T47D (cell line): ENCODE measurements at regions not wholly inside any gene's neighbourhood (a gene's known extent, or its start where the extent isn't known, plus 50 kb on each side); places are given as distances from the start of the nearest gene placed in this dataset.
A peak's percentile ranks its signal among the peaks of the same experiment; 100 is the strongest.

Experiments
- DNase-seq, 2 experiments: peaks; one replicate each; pipeline versions ENCODE4 v3.0.0 to v3.0.0-alpha.2; 2011 to 2012; ENCODE audit warnings: low read depth in 1 of 2, low spot score in 1 of 2
- JUND ChIP-seq: IDR thresholded peaks from 2 replicates; pipeline ENCODE4 v1.6.1; 2012; ENCODE audit warnings: low read depth
- in situ Hi-C: cut with HindIII; loops from 2 replicates; pipeline ENCODE4 v1.10.0; 2016; ENCODE audit warnings: low sequenced_read_pairs, low pct_unique_long_range_greater_than_20kb

DNA sequence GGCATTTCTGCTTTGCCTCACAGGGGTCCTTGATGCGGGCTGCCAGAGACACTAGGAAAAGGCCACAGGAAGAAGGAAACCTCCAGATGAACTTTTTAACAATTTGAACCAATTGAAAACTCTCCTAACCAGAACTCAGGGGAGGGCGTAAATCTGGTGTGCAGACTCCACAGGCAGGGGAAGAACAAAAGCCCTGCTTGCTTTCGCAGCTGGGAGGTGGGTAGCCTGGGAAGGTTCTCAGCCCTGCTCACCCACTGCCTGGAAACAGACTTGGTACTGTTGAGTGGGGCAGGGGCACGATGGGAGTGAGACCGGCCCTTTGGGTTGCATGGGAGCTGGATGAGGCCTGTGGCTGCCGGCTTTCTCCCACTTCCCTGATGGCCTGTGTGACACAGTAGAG is 237.8 kb upstream of the TLE4 start:
- DNase-seq, result no peak
- TF ChIP-seq JUND, result no peak

DNA sequence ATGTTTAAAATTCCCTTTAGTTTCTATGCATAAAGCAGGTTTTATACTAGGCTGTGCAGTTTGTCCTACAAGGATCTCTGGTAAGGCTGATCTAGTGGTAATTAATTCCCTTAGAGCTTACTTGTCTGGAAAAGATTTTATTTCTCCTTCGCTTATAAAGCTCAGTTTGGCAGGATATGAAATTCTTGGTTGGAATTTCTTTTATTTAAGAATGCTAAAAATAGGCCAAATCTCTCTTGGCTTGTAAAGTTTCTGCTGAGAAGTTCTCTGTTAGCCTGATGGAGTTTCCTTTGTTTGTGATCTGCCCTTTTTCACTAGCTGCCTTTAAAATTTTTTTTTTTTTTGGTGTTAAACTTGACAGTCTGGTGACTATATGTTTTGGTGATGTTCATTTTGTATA is 237.1 kb upstream of the TLE4 start:
- no peak for TF ChIP-seq JUND
- in situ Hi-C loops, result no loop called here
- no peak for DNase-seq

More for the DNA sequence above, 237.8 kb upstream of the TLE4 start:
- in situ Hi-C loops, result no loop called here

DNA sequence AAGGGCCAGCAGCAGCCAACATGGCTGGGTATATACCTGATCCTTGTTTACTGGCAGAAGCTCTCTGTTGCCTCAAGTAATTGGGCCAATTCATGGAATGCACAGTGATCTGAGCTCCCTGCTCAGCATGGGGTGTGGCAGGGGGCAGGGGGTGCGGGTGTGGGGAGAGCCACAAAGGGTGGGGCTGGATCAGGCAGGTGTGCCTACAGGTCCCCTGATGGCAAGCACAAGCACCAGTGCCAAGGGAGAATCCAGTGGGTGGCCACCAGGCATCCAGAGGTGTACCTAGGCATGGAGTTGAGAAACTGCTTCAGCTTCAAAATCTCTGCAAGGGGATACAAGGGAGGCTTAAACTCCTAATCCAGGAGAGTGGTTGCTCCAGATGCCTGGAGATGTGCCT is 235.8 kb upstream of the TLE4 start:
- TF ChIP-seq JUND, result no peak
- in situ Hi-C loops, result no loop called here

DNA sequence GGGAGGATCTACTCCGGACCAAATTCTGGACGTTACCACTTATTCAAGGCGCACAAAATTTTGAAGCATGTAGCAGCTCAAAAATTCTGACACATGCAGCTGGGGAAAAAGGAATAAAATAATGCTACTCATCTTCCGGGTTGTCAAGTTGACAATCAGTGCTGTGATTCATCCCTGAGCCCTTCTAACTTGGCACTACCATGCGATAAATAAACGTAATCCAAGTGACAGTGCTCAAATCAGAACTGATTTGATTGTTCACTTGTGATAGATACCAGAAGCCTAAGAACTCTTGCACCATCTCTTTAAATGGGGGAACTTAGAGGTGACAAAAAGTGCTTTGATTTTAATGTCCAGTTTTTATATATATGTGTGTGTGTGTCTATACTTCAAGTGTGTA is 230.2 kb upstream of the TLE4 start:
- in situ Hi-C loops, result no loop called here
- no peak for DNase-seq

More for the DNA sequence above, 235.8 kb upstream of the TLE4 start:
- DNase-seq, result no peak

DNA sequence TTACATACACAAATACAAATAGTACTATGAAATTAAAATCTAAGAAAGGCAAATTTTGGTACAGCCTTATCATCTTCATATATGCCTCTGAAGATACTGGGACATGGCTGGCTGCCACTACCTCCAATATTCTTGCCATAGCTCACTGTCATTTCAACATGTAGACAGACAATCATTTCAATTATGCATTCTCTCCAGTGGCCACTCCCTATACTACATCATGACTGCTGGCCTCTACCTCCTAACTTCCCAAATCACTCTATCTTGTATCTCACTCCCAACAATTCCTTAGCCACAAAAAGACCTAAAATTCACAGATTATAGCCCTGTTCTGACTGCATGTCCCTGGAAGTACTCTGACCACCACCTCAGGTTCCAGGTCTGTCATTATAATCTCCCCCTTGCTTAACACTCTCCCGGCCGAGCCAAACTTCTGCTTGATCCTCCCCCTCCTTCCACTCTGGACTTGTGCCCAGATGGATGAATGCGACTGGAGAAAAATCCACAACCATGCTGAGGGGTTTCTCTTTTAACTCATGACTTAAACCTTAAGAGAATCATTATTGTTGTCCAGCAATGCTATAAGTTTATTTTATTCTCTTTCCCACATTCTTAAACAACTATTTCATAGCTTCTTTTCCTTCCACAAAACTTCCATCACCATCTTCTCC is 225.3 kb upstream of the TLE4 start:
- DNase-seq, result no peak
- TF ChIP-seq JUND, result no peak
- in situ Hi-C loops, result no loop called here

More for the DNA sequence above, 230.2 kb upstream of the TLE4 start:
- no peak for TF ChIP-seq JUND

DNA sequence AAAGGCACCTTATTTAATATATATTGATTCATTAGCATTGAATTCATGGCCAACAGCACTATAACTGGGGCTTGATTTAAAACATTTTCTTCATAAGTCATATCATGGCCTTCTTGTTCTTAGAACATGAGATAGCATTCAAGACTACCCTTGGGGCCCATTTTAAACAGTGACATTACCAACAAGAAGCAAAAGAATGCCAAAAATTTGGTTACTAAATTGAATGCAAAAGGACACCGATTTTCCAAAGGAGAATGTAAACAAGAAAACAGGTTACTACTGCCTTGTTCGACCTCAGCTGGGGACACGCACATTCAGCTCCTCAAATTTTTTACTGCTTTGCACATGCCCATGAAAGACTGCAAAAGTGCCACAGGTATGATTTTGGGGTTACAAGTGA is 219.4 kb upstream of the TLE4 start:
- TF ChIP-seq JUND, result no peak
- no peak for DNase-seq
- in situ Hi-C loops, result no loop called here

DNA sequence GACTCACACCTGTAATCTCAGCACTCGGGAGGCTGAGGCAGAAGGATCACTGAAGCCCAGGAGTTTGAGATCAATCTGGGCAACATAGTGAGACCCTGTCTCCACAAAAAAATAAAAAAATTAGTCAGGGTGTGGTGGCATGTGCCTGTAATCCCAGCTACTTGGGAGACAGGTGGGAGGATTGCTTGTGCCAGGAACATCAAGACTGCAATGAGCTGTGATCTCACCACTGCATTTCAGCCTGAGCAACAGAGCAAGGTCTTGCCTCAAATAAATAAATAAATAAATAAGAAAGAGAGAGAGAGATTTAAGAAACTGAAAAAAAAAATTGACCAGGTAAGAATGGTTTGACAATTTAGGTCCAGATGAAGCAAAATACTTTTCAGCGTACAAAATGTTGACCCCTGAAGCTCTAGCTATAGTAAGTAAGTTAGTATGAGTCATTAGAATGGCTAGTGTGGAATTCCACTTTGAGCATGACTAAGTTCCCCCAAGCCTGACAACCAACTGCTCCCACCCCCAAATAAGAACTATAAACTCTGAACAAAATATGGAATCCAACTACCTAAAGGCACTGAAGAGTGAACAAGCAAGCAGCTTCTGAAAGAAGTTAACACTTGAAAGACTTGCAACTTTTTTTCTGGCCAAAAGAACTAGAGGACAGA is 217.8 kb upstream of the TLE4 start:
- DNase-seq, result no peak
- in situ Hi-C loops, result no loop called here
- TF ChIP-seq JUND, result no peak

DNA sequence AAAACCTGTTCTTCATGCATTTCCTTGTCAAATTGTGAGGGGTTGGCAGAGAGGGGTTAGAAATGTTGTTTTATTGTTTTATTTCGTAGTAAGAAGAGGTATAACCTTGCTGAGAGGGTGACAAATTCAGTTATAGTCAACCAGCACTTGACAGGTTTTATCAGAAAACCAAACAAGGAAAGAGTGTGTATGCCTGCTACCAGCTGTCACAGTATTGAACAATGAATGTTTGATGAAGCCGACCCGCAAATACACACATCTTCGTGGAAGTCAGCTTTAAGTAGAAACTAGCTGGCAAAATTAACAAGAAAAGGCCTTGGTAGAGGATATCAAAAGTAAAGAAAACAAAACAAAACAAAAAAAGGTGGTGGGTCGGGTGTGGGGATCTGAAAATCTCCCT is 214.6 kb upstream of the TLE4 start:
- in situ Hi-C loops, result no loop called here
- no peak for DNase-seq
- no peak for TF ChIP-seq JUND

DNA sequence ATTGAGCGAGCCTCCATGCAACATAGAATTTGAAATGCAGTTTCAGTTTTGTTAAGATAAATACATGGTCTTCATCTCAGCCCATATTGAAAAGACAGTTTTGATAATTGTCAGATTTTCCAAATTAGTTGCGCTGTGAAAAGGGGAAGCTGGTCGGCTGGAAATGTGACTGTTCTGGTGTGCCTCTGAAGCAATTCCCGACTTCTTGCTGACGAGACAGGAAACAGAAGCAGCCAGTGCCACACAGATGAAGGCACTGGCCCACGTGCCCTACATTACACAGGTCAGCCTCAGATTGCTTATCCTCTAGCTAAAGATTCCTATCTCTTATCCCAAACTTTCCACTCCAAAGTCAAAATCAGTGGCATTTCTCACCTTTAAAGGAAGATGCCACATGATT is 214.1 kb upstream of the TLE4 start:
- TF ChIP-seq JUND, result no peak
- DNase-seq, result no peak
- in situ Hi-C loops, result no loop called here

DNA sequence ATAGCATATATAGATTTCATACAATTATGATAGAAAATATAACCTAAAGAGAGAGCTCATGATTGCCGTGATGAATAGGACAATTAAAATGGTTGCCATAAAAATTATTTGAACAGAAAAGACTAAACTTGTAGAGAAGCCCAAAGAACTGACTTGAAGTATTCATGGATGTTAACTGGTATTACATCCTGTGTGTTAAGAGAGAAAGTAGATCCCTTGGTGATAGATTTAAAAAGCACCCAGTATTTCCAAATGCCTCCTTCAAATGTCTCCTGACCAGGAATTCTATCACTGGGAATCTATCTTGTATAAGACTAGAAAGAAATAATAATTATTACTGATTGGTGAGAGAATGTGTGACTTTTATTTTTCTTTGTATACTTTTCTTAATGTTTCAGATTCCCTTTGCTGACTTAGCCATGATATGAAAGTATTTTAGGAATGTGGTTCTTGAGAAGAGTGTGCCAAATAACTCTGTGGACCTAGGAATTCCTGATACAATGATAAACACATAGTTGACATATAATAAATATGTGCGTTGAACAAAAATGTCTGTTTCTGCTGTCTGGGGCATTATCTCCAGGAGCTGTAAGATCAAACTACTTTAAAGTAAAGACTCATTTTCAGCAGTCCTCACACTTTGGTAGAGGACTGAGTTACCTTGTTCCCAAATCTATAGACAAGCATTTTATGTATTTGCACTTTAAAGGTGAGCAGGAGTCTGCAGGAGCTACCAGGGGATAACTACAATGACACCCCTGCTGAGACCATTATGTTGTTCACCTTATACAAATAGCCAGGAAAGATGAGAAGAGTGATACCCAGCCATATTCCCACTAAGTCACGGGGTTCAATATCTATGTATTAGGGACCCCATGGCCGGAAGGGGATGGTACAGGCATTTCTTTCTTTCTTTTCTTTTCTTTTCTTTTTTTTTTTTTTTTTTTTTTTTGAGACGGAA is 211.1 kb upstream of the TLE4 start:
- in situ Hi-C loops, result no loop called here
- TF ChIP-seq JUND, result no peak
- DNase-seq, result peak in 1 of 2 experiments; percentile 52

DNA sequence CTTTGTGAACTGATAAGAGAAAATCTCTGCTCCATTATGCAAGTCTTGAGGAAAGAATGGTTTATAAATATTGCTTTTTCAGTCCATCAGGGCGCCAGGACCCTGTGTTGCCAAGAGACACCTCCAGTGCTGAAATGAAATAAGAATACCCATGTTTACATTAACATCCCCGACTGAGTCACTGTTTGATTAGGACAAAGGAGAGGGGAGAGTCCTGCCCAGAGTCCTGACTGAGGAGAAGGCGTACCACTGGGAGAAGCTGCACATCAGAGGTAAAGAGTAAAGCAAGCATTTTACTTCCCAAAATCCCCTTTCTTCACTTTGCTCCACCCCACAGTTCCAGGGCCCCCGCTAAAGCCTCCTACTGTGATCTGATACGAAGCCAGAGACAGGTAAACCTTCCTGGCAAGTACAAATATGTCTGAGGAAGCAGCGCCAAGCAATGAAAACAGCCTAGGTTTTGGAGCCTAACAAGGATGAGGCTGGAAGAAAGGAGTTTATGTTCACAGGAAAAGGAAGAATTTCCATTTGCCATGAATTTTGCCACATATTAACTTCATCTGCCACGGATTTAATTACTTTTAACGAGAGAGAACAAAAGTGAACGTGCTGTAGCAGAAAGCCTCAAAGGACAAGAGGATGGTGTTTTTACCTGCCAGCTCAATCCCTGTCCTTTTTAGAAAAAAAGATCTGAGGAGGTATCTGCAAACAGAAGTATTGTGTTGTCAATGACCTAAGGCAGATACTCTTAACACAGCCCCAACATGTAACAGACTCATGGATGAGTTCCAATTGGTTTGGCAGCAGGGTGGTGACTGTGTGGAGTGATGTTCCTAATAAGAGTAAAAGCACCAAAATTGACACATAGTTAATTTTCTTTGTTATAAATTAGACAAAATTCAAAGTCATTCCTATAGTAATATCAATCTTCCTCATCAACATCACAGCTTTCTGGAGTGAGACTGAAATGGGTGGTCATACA is 209.4 kb upstream of the TLE4 start:
- DNase-seq, result no peak
- in situ Hi-C loops, result no loop called here

DNA sequence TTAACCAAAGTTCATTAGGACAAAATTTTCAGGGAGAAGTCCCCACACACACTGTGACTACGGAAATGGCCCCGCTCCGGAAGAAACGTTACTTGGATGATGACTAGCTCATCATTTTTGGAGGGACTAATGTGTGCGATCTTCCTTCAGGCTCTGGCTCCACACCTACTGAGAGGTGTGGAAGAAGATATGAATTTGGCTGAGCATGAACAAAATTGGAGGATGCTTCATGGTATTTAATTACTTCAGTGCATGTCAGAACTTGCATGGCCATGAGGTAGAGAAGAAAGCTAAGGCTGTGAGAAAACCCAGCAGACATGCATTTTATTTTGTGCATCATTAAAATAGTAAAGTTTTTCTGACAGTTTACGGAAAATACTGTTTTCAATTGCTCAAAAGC is 202.1 kb upstream of the TLE4 start:
- in situ Hi-C loops, result no loop called here
- TF ChIP-seq JUND, result no peak
- no peak for DNase-seq

More for the DNA sequence above, 209.4 kb upstream of the TLE4 start:
- no peak for TF ChIP-seq JUND
